NCI-H82 (cell line): ENCODE measurements at regions not wholly inside any gene's neighbourhood (a gene's known extent, or its start where the extent isn't known, plus 50 kb on each side); places are given as distances from the start of the nearest gene placed in this dataset.
"Not testable (repeated sequence)": the region's sequence is repeated elsewhere in the genome, so short reads cannot be mapped to it uniquely, and the experiment has no call there.

Source experiments
- DNase-seq: peaks from one replicate; lab custom pipeline; 2025; lab: John Stamatoyannopoulos, UW

- DNase-seq: peak; percentile 23
Observed at GRCh38 chr4:60463857-60464502, 736.1 kb upstream of the ADGRL3 start.

GRCh38 chr4:60482921-60483351, 717.2 kb upstream of the ADGRL3 start:
- DNase-seq: peak; percentile 92

- no peak for DNase-seq
Observed at GRCh38 chr4:60485276-60485675, 714.9 kb upstream of the ADGRL3 start.

GRCh38 chr4:60487118-60487761, 712.9 kb upstream of the ADGRL3 start:
- DNase-seq: not testable (repeated sequence)

- DNase-seq: no peak
Observed at GRCh38 chr4:60500810-60501209, 699.3 kb upstream of the ADGRL3 start.

GRCh38 chr4:60502733-60503132, 697.4 kb upstream of the ADGRL3 start:
- DNase-seq: no peak

GRCh38 chr4:60506061-60506460, 694.1 kb upstream of the ADGRL3 start:
- DNase-seq: no peak

- DNase-seq: no peak
Observed at GRCh38 chr4:60522265-60522664, 677.9 kb upstream of the ADGRL3 start.

- peak; percentile 11 for DNase-seq
Observed at GRCh38 chr4:60531776-60532379, 668.2 kb upstream of the ADGRL3 start.

- DNase-seq: no peak
Observed at GRCh38 chr4:60544981-60545380, 655.1 kb upstream of the ADGRL3 start.

GRCh38 chr4:60562334-60562733, 637.8 kb upstream of the ADGRL3 start:
- DNase-seq: peak; percentile 30

- no peak for DNase-seq
Observed at GRCh38 chr4:60565558-60565957, 634.6 kb upstream of the ADGRL3 start.

- no peak for DNase-seq
Observed at GRCh38 chr4:60575336-60575735, 624.8 kb upstream of the ADGRL3 start.

GRCh38 chr4:60579335-60579734, 620.8 kb upstream of the ADGRL3 start:
- DNase-seq: no peak

GRCh38 chr4:60581919-60582536, 618.1 kb upstream of the ADGRL3 start:
- no peak for DNase-seq

GRCh38 chr4:60588556-60588955, 611.6 kb upstream of the ADGRL3 start:
- no peak for DNase-seq

- DNase-seq: no peak
Observed at GRCh38 chr4:60589425-60589824, 610.7 kb upstream of the ADGRL3 start.

- DNase-seq: no peak
Observed at GRCh38 chr4:60590116-60590515, 610.0 kb upstream of the ADGRL3 start.

GRCh38 chr4:60605646-60606354, 594.3 kb upstream of the ADGRL3 start:
- no peak for DNase-seq

GRCh38 chr4:60611762-60612496, 588.2 kb upstream of the ADGRL3 start:
- DNase-seq: no peak

GRCh38 chr4:60617731-60618130, 582.4 kb upstream of the ADGRL3 start:
- no peak for DNase-seq
